Right kidney (tissue), 1 donor: ENCODE measurements at regions not wholly inside any gene's neighbourhood (a gene's known extent, or its start where the extent isn't known, plus 50 kb on each side); places are given as distances from the start of the nearest gene placed in this dataset.
"Not testable (repeated sequence)": the region's sequence is repeated elsewhere in the genome, so short reads cannot be mapped to it uniquely, and the experiment has no call there.

ENCODE experiments used
- DNase-seq: peaks from one replicate; pipeline ENCODE4 v3.0.0-alpha.2; 2016

- not testable (repeated sequence) for DNase-seq
Observed at GRCh38 chr4:183044924-183045640, 54.0 kb upstream of the WWC2 start.

GRCh38 chr4:183038436-183038835, 60.6 kb upstream of the WWC2 start:
- no peak for DNase-seq

- no peak for DNase-seq
Observed at GRCh38 chr4:183035726-183036415, 63.2 kb upstream of the WWC2 start.

GRCh38 chr4:183035256-183035655, 63.8 kb upstream of the WWC2 start:
- DNase-seq = no peak

GRCh38 chr4:183030823-183031222, 68.2 kb upstream of the WWC2 start:
- DNase-seq = no peak

GRCh38 chr4:183030309-183030708, 68.7 kb upstream of the WWC2 start:
- no peak for DNase-seq

- no peak for DNase-seq
Observed at GRCh38 chr4:183029365-183029764, 69.7 kb upstream of the WWC2 start.

- no peak for DNase-seq
Observed at GRCh38 chr4:183026701-183027100, 72.4 kb upstream of the WWC2 start.

GRCh38 chr4:183022617-183023016, 76.4 kb upstream of the WWC2 start:
- no peak for DNase-seq

- DNase-seq = no peak
Observed at GRCh38 chr4:183017962-183018361, 81.1 kb upstream of the WWC2 start.

GRCh38 chr4:183014361-183015084, 84.5 kb upstream of the WWC2 start:
- DNase-seq = no peak

- DNase-seq = no peak
Observed at GRCh38 chr4:183013730-183014002, 85.4 kb upstream of the WWC2 start.

GRCh38 chr4:183012879-183013729, 86.0 kb upstream of the WWC2 start:
- DNase-seq = no peak

- no peak for DNase-seq
Observed at GRCh38 chr4:183011213-183011907, 87.7 kb upstream of the WWC2 start.

- peak; percentile 7 for DNase-seq
Observed at GRCh38 chr4:183008492-183008891, 90.6 kb upstream of the WWC2 start.

- DNase-seq = not testable (repeated sequence)
Observed at GRCh38 chr4:183004370-183004769, 87.2 kb upstream of the DCTD start.

- DNase-seq = no peak
Observed at GRCh38 chr4:182994171-182994570, 77.0 kb upstream of the DCTD start.

GRCh38 chr4:182978152-182978827, 61.1 kb upstream of the DCTD start:
- no peak for DNase-seq

- no peak for DNase-seq
Observed at GRCh38 chr4:182975806-182976205, 58.6 kb upstream of the DCTD start.

GRCh38 chr4:182973941-182974340, 56.8 kb upstream of the DCTD start:
- DNase-seq = no peak

- no peak for DNase-seq
Observed at GRCh38 chr4:182973511-182973911, 56.3 kb upstream of the DCTD start.

GRCh38 chr4:182971702-182972101, 54.5 kb upstream of the DCTD start:
- DNase-seq = no peak
